ENCODE measurements at regions not wholly inside any gene's neighbourhood (a gene's known extent, or its start where the extent isn't known, plus 50 kb on each side); places are given as distances from the start of the nearest gene placed in this dataset.

DNA sequence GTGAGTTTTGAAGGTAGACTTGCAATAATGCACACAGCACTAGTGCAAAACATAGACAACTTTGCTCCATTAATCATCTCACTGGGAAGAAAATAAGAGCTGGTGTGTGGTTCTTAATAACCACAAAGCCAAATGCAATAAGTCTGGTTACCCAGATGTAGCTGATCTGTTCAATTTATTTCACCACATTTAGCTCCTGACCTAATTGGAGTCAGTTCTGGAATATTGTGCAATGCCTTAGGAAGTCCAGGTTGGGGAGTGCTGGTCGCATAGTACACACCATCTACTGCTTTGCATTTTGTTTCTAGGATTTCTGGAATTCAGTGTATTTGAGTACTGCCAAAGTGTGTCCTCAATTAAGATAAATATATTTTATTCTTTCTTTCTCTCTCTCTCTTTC, 483.3 kb upstream of the SPRY2 start:
- Histone ChIP-seq H3K27ac (ENCODE audit: low read depth, low read length) (no peak overlapping the region), H3K4me1 (ENCODE audit: insufficient read depth, low read length) (no peaks in the 10 kb centered on the region), H4K20me1 (ENCODE audit: insufficient read depth, low read length) (no peaks in the 10 kb centered on the region), H3K4me3 (ENCODE audit: insufficient read depth, low read length) (no peak overlapping the region), H3K27me3 (ENCODE audit: insufficient read depth, low read length) (no peaks in the 10 kb centered on the region), H2AFZ (ENCODE audit: low read length) (no peak overlapping the region), H3K79me2 (ENCODE audit: insufficient read depth, low read length) (no peaks in the 10 kb centered on the region), H3K9me3 (ENCODE audit: low read depth, low read length) (peaks cover 2% of the 10 kb centered on the region), H3K4me2 (ENCODE audit: insufficient read depth, low read length) (no peak overlapping the region), H3K36me3 (ENCODE audit: insufficient read depth, low read length) (no peaks in the 10 kb centered on the region)
- DNase-seq (ENCODE audit: insufficient read length, low spot score, missing footprints) = no peak
- TF ChIP-seq, protein P1, sequence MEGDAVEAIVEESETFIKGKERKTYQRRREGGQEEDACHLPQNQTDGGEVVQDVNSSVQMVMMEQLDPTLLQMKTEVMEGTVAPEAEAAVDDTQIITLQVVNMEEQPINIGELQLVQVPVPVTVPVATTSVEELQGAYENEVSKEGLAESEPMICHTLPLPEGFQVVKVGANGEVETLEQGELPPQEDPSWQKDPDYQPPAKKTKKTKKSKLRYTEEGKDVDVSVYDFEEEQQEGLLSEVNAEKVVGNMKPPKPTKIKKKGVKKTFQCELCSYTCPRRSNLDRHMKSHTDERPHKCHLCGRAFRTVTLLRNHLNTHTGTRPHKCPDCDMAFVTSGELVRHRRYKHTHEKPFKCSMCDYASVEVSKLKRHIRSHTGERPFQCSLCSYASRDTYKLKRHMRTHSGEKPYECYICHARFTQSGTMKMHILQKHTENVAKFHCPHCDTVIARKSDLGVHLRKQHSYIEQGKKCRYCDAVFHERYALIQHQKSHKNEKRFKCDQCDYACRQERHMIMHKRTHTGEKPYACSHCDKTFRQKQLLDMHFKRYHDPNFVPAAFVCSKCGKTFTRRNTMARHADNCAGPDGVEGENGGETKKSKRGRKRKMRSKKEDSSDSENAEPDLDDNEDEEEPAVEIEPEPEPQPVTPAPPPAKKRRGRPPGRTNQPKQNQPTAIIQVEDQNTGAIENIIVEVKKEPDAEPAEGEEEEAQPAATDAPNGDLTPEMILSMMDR (IDR thresholded peaks at IDR 0.05; ENCODE audit: extremely low read depth, low read depth, low read length) = no peak

DNA sequence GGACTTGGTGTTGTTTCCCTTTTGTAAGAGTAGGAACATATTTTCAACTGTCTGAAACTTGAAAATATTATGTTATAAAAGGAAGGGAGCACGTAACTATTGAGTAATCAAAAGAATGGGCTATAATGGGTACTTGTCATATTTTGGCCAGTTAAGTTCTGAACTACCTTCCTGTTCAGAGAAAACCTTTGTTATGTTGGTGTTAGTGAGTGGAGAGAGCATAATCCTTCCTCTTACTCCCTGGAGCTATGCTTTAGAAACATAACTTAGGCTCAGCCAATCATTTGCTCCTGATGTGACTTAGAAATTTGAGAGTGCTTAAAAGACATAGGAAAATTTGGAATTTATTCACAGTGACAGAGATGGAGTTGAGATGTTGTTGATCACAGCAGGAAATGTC, 482.5 kb upstream of the SPRY2 start:
- H3K9me3 ChIP-seq (ENCODE audit: low read depth, low read length) = peaks cover 2% of the 10 kb centered on the region
- H3K27me3 ChIP-seq (ENCODE audit: insufficient read depth, low read length) = no peaks in the 10 kb centered on the region
- H2AFZ ChIP-seq (ENCODE audit: low read length) = no peak overlapping the region
- H3K27ac ChIP-seq (ENCODE audit: low read depth, low read length) = no peak overlapping the region
- TF ChIP-seq, protein P1 (IDR thresholded peaks at IDR 0.05; ENCODE audit: extremely low read depth, low read depth, low read length) = no peak
- H3K36me3 ChIP-seq (ENCODE audit: insufficient read depth, low read length) = no peaks in the 10 kb centered on the region
- no peak for DNase-seq (ENCODE audit: insufficient read length, low spot score, missing footprints)
- H3K4me3 ChIP-seq (ENCODE audit: insufficient read depth, low read length) = no peak overlapping the region
- H3K79me2 ChIP-seq (ENCODE audit: insufficient read depth, low read length) = no peaks in the 10 kb centered on the region
- H4K20me1 ChIP-seq (ENCODE audit: insufficient read depth, low read length) = no peaks in the 10 kb centered on the region
- H3K4me1 ChIP-seq (ENCODE audit: insufficient read depth, low read length) = no peaks in the 10 kb centered on the region
- H3K4me2 ChIP-seq (ENCODE audit: insufficient read depth, low read length) = no peak overlapping the region

DNA sequence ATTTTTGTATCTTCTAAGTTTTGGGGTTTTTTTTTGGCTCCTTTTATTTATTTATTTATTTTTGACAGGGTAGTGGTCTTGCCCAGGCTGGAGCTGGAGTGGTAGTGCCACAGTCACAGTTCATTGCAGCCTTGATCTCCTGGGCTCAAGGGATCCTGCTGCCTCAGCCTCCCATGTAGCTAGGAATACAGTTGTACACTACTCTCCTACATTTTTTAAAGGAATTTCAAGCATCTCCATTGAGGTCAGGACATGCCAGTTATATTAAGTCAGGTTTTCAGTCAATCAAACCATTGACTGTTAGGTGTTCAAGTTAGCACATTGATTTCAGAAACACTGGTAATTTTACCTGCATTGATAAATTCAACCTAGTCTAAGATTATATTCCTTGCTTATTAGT, 480.5 kb upstream of the SPRY2 start:
- Histone ChIP-seq H3K4me3 (ENCODE audit: insufficient read depth, low read length) (no peak overlapping the region), H3K4me1 (ENCODE audit: insufficient read depth, low read length) (no peaks in the 10 kb centered on the region), H3K79me2 (ENCODE audit: insufficient read depth, low read length) (no peaks in the 10 kb centered on the region), H4K20me1 (ENCODE audit: insufficient read depth, low read length) (no peaks in the 10 kb centered on the region), H3K4me2 (ENCODE audit: insufficient read depth, low read length) (no peak overlapping the region), H2AFZ (ENCODE audit: low read length) (no peak overlapping the region), H3K9me3 (ENCODE audit: low read depth, low read length) (peaks cover 2% of the 10 kb centered on the region), H3K36me3 (ENCODE audit: insufficient read depth, low read length) (no peaks in the 10 kb centered on the region), H3K27ac (ENCODE audit: low read depth, low read length) (no peak overlapping the region), H3K27me3 (ENCODE audit: insufficient read depth, low read length) (no peaks in the 10 kb centered on the region)
- no peak for DNase-seq (ENCODE audit: insufficient read length, low spot score, missing footprints)
- TF ChIP-seq, protein P1 (IDR thresholded peaks at IDR 0.05; ENCODE audit: extremely low read depth, low read depth, low read length) = no peak

DNA sequence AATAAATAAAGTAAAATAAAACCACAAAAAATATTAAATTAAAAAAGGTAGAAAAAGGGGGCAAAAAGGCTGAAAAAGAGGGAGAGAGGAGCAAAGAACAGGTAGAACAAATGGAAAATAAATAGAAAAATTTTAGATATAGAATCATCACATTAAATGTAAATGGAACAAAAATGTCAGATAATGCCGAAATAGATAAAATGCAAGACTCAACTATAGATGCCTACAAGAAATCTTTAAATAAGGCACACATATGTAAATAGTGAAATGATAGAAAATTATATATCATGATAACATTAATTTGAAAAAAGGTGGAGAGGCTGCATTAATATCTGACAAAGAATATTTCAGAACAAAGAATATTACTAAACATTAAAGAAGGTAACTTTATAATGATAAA, 477.1 kb upstream of the SPRY2 start:
- H3K79me2 ChIP-seq (ENCODE audit: insufficient read depth, low read length) = no peaks in the 10 kb centered on the region
- H4K20me1 ChIP-seq (ENCODE audit: insufficient read depth, low read length) = no peaks in the 10 kb centered on the region
- no peaks in the 10 kb centered on the region for H3K9me3 ChIP-seq (ENCODE audit: low read depth, low read length)

More for the DNA sequence above, 477.1 kb upstream of the SPRY2 start:
- Histone ChIP-seq H3K36me3 (ENCODE audit: insufficient read depth, low read length) (no peaks in the 10 kb centered on the region), H3K27me3 (ENCODE audit: insufficient read depth, low read length) (no peaks in the 10 kb centered on the region), H3K4me2 (ENCODE audit: insufficient read depth, low read length) (no peak overlapping the region), H2AFZ (ENCODE audit: low read length) (no peak overlapping the region), H3K4me1 (ENCODE audit: insufficient read depth, low read length) (no peaks in the 10 kb centered on the region), H3K27ac (ENCODE audit: low read depth, low read length) (no peak overlapping the region), H3K4me3 (ENCODE audit: insufficient read depth, low read length) (no peak overlapping the region)
- no peak for DNase-seq (ENCODE audit: insufficient read length, low spot score, missing footprints)
- TF ChIP-seq, protein P1 (IDR thresholded peaks at IDR 0.05; ENCODE audit: extremely low read depth, low read depth, low read length) = no peak

All from osteoblast (primary cell).